NCI-H748 (cell line): ENCODE measurements at regions not wholly inside any gene's neighbourhood (a gene's known extent, or its start where the extent isn't known, plus 50 kb on each side); places are given as distances from the start of the nearest gene placed in this dataset.

Source experiments
- DNase-seq: peaks from one replicate; lab custom pipeline; 2025; ENCODE audit not compliant: unreplicated experiment; lab: John Stamatoyannopoulos, UW

GRCh38 chr2:175476374-175476773, 294.9 kb upstream of the ATP5MC3 start:
- no peak for DNase-seq

DNA sequence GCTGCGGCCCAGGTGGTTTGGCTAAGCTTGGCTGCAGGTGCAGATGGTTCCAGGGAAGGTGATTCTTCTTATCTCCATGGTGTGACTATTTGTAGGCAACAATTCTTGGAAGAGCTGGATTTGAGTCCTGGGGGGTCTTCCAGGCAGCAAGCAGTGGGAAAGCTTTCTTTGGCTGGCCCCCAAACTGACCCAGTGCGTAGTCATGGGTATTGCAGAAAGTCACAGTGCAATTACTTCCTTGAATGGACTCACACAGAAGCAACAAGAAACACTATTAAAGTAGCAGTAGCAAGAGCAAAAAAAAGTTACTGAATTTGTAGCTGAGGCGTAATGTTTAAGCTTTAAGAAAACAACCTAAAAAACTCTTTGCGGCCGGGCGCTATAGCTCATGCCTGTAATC, 293.6 kb upstream of the ATP5MC3 start:
- DNase-seq: no peak

DNA sequence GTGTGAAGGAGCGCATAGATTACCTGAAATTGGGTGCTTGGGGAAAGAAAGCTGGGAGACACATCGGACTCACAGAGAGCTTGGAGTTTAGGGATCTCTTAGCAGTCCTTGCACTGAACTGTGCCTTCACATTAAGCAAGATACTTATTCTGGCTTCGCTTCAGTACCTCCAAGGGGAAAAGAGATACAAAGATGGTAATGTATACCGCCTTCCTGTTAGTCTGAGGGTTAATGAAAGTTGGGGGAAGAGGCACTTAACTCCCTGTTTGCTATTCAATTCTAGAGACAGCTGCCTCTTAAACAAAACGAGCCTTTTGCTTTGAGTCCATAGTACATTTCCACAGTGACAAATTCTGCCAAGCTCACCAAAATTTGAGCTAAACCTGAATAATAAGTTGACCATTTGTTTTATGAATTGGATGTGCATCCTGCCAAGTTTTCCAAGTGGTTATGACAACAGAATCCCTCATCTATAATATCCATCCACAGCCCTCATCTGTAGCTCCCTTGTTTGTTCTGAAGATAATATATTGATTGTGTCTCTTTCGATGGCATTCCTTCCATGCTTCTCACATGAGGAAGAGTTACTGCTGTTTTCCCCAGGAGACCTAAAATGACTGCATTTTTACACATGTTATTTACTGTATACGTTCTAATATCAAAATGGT, 287.1 kb upstream of the ATP5MC3 start:
- DNase-seq: peak; percentile 65

GRCh38 chr2:175465101-175465500, 283.6 kb upstream of the ATP5MC3 start:
- DNase-seq: no peak

DNA sequence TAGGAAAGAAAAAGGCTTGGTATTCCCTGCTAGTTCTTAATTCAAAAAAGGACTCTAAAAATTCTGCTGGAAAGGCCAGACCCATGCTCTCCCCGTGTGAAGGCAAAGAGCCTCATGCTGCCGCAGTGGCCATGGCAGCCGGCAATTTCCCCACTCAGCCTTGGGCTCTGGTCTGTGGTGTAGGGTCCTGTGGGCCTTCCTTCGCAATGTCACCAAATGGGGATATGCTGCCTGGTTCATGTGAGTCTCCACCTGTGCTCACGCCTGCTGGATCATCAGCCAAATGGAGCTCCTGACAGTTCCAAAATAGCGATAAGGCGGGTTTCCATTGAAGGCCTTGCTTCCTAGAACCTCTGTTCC, 282.8 kb upstream of the ATP5MC3 start:
- no peak for DNase-seq

DNA sequence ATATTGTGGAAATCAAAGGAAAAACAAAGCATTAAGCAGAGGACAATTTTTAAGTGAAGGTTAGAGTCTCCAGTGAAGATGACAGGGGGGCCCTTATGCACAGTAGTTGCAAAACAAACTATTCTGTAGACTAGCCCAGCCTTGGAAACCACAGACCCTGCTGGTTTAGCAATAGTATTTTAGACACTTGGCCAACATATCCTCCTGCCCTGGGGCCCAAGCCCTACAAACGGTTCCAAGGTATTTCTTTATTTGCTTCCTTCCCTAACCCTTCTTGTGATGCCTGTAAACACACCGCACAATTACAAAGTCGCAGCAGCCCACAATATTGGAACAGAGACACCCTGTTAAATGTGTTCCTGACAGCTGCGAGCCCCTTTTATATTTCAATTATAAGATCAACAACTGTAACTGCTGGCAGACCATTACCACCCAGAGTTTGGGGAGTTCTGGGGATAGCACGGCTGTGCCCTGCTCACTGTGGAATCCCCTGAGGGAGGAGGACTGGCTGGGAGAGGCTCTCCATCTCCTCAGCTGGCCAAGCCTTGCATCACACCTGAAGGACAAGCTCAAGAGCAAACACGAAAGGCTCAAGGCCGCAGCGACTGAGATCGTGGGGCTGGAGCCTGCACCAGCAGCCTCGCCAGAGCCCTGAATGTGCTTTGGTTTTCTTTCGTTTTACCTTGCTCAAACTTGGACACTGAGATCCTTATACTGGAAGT, 282.2 kb upstream of the ATP5MC3 start:
- DNase-seq: no peak

GRCh38 chr2:175463169-175463568, 281.7 kb upstream of the ATP5MC3 start:
- no peak for DNase-seq

GRCh38 chr2:175462246-175462645, 280.7 kb upstream of the ATP5MC3 start:
- no peak for DNase-seq

- peak; percentile 95 for DNase-seq
Measured at GRCh38 chr2:175461839-175462238, 280.3 kb upstream of the ATP5MC3 start.

GRCh38 chr2:175457895-175458448, 276.5 kb upstream of the ATP5MC3 start:
- no peak for DNase-seq

DNA sequence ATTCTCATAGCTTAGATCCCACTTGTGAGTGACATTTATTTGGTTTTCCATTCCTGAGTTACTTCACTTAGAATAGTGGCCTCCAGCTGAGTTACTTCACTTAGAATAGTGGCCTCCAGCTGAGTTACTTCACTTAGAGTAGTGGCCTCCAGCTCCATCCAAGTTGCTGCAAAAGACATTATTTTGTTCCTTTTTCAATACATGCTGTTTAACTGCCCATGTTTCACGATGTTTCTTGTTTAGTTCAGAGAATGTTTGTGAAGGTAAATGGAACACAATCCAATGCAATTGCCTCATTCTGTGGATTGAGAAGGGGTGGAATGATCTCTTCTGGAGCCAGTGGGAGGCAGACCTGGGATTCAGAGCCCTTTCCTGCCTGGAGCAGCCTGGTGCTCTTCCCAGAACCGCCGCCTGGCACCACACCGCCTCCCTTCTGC, 273.5 kb upstream of the ATP5MC3 start:
- DNase-seq: no peak

- peak; percentile 51 for DNase-seq
Measured at GRCh38 chr2:175450029-175450760, 268.7 kb upstream of the ATP5MC3 start.

GRCh38 chr2:175449616-175450015, 268.1 kb upstream of the ATP5MC3 start:
- DNase-seq: no peak

- no peak for DNase-seq
Measured at GRCh38 chr2:175446201-175446600, 264.7 kb upstream of the ATP5MC3 start.

DNA sequence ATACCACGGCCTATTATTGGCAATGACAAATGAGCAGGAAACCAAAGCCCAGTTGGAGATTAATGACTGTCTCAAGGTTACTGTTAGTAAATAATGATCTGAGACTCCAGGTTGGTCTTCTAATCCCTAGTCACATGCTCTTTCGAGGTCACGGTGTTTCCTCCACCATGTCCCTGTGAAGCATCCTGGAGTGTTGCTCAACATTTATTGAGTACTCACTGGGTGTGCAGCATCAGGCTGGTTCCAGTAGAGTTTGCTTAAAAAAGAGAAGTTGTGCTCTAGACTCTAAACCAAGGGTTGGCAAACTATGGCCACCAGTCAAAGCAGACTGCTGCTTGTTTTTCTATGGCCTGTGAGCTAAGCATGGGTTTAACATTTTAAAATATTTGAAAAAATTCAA, 263.8 kb upstream of the ATP5MC3 start:
- DNase-seq: no peak

DNA sequence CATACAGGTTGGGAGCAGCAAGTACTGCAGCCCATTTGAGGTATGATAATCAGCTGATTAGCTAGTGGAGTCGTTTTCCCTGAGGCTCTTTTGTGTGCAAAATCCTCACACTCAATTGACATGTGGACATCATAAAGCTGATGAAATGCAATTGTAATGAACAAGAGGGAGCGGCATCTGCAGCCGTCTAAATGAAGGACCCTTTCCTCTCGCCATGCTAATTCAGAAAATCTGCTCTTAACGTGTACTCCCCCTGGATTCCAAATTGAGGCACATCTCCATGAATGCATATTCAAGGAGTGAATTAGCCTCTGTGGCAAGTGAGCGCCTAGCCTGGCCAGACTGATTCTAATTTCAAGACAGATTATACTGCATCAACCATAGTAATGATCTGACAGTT, 260.9 kb upstream of the ATP5MC3 start:
- peak; percentile 76 for DNase-seq

DNA sequence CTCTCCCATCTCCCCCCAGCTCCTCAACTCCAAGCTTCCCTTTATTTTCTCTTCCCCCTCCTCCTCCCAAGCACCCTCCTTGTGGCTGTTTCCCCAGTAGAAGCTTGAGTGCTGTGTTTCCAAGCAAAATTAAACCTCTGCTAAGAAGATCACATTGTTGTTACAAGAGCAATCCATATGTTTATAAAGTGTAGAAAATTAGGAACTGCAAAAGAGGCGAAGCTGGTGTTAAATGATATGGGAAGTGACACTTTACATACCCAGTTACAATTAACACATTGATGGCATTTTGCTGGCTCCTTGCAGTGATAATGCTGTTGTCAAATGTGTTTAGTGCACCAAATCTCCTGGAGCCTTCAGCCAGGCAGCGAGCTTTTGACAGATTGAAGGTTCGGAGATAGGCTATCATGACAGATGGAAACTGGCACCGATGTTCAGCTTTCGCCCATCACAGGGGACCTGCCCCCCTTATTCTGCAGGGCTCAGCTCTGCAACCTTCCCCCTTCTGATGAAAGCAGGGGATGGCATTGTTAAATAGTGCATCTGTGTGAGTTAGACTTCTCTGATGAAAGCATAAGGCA, 259.8 kb upstream of the ATP5MC3 start:
- DNase-seq: no peak

GRCh38 chr2:175439416-175439815, 257.9 kb upstream of the ATP5MC3 start:
- DNase-seq: peak; percentile 41

DNA sequence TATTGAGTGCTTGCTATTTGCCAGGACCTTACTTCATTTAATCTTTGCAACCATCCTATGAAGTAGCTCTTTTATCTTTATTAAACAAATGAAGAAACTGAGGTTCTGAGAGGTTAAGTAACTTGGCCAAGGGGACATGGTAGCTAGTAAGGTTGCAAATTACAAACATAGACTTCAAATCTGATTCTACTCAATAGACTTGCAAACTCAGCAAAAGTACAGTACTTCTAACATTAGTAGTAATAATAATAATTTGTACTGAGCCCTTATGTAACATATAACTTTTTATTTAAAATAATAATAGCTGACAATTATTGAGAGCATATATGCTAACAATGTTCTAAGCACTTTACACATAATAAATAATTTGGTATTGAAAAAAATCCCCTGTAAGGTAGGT, 255.7 kb upstream of the ATP5MC3 start:
- DNase-seq: no peak

GRCh38 chr2:175436076-175436475, 254.6 kb upstream of the ATP5MC3 start:
- DNase-seq: no peak

GRCh38 chr2:175435012-175435411, 253.5 kb upstream of the ATP5MC3 start:
- no peak for DNase-seq
